HG03175 (cell line): ENCODE measurements at regions not wholly inside any gene's neighbourhood (a gene's known extent, or its start where the extent isn't known, plus 50 kb on each side); places are given as distances from the start of the nearest gene placed in this dataset.
"Not testable (repeated sequence)": the region's sequence is repeated elsewhere in the genome, so short reads cannot be mapped to it uniquely, and the experiment has no call there.

Source experiments
- ATAC-seq: cut with Tn5 transposase; IDR thresholded peaks from one replicate; pipeline ENCODE4 v1.9.1; 2021; ENCODE audit warnings: mild to moderate bottlenecking, moderate library complexity; ENCODE audit not compliant: unreplicated experiment

- no peak for ATAC-seq
Measured at GRCh38 chr13:87975035-87975434, 303.9 kb downstream of the SLITRK5 start.

- ATAC-seq = not testable (repeated sequence)
Measured at GRCh38 chr13:87976650-87977049, 305.5 kb downstream of the SLITRK5 start.

- no peak for ATAC-seq
Measured at GRCh38 chr13:87981416-87981815, 310.2 kb downstream of the SLITRK5 start.

GRCh38 chr13:87982400-87982799, 311.2 kb downstream of the SLITRK5 start:
- ATAC-seq = no peak

GRCh38 chr13:87986639-87987250, 315.6 kb downstream of the SLITRK5 start:
- no peak for ATAC-seq

- ATAC-seq = no peak
Measured at GRCh38 chr13:87998081-87998480, 326.9 kb downstream of the SLITRK5 start.

GRCh38 chr13:87999240-87999700, 328.1 kb downstream of the SLITRK5 start:
- no peak for ATAC-seq

- no peak for ATAC-seq
Measured at GRCh38 chr13:87999788-88000187, 328.6 kb downstream of the SLITRK5 start.

GRCh38 chr13:88000239-88000638, 329.1 kb downstream of the SLITRK5 start:
- ATAC-seq = no peak

- no peak for ATAC-seq
Measured at GRCh38 chr13:88000787-88001186, 329.6 kb downstream of the SLITRK5 start.

GRCh38 chr13:88005188-88005587, 334.0 kb downstream of the SLITRK5 start:
- no peak for ATAC-seq

- ATAC-seq = no peak
Measured at GRCh38 chr13:88014527-88014926, 343.4 kb downstream of the SLITRK5 start.

- no peak for ATAC-seq
Measured at GRCh38 chr13:88022431-88023208, 351.4 kb downstream of the SLITRK5 start.

- ATAC-seq = no peak
Measured at GRCh38 chr13:88026241-88026640, 355.1 kb downstream of the SLITRK5 start.

GRCh38 chr13:88031980-88032559, 360.9 kb downstream of the SLITRK5 start:
- ATAC-seq = no peak

GRCh38 chr13:88036205-88036604, 365.0 kb downstream of the SLITRK5 start:
- ATAC-seq = not testable (repeated sequence)

- no peak for ATAC-seq
Measured at GRCh38 chr13:88042489-88042888, 371.3 kb downstream of the SLITRK5 start.

- no peak for ATAC-seq
Measured at GRCh38 chr13:88051746-88052482, 380.7 kb downstream of the SLITRK5 start.

GRCh38 chr13:88063741-88064140, 392.6 kb downstream of the SLITRK5 start:
- ATAC-seq = no peak

GRCh38 chr13:88066847-88067246, 395.7 kb downstream of the SLITRK5 start:
- no peak for ATAC-seq

- ATAC-seq = no peak
Measured at GRCh38 chr13:88068316-88068715, 397.1 kb downstream of the SLITRK5 start.
